NCI-H82 (cell line): ENCODE measurements at regions not wholly inside any gene's neighbourhood (a gene's known extent, or its start where the extent isn't known, plus 50 kb on each side); places are given as distances from the start of the nearest gene placed in this dataset.

Source experiments
- DNase-seq: peaks from one replicate; lab custom pipeline; 2025; lab: John Stamatoyannopoulos, UW

GRCh38 chr1:243916160-243916559 is 66.1 kb upstream of the AKT3 start:
- DNase-seq, result no peak

- no peak for DNase-seq
Measured at GRCh38 chr1:243912347-243912746, 62.3 kb upstream of the AKT3 start.

- no peak for DNase-seq
Measured at GRCh38 chr1:243910607-243911006, 60.6 kb upstream of the AKT3 start.

- no peak for DNase-seq
Measured at GRCh38 chr1:243903895-243904294, 53.9 kb upstream of the AKT3 start.

GRCh38 chr1:243903041-243903440 is 53.0 kb upstream of the AKT3 start:
- no peak for DNase-seq

- DNase-seq, result no peak
Measured at GRCh38 chr1:243902100-243902499, 52.1 kb upstream of the AKT3 start.
